ENCODE measurements at regions not wholly inside any gene's neighbourhood (a gene's known extent, or its start where the extent isn't known, plus 50 kb on each side); places are given as distances from the start of the nearest gene placed in this dataset.

GRCh38 chr9:27750566-27750965, 177.3 kb upstream of the C9orf72 start:
- DNase-seq (ENCODE audit: low spot score) = no peak

GRCh38 chr9:27752069-27752468, 178.8 kb upstream of the C9orf72 start:
- no peak for DNase-seq (ENCODE audit: low spot score)

- no peak for DNase-seq (ENCODE audit: low spot score)
Observed at GRCh38 chr9:27755846-27756245, 182.6 kb upstream of the C9orf72 start.

GRCh38 chr9:27756418-27756817, 183.1 kb upstream of the C9orf72 start:
- no peak for DNase-seq (ENCODE audit: low spot score)

GRCh38 chr9:27763831-27764230, 190.6 kb upstream of the C9orf72 start:
- no peak for DNase-seq (ENCODE audit: low spot score)

- no peak for DNase-seq (ENCODE audit: low spot score)
Observed at GRCh38 chr9:27765266-27766072, 192.2 kb upstream of the C9orf72 start.

- DNase-seq (ENCODE audit: low spot score) = no peak
Observed at GRCh38 chr9:27766073-27766835, 193.0 kb upstream of the C9orf72 start.

- DNase-seq (ENCODE audit: low spot score) = no peak
Observed at GRCh38 chr9:27768781-27769180, 195.5 kb upstream of the C9orf72 start.

GRCh38 chr9:27770541-27770940, 197.3 kb upstream of the C9orf72 start:
- no peak for DNase-seq (ENCODE audit: low spot score)

GRCh38 chr9:27771803-27772545, 198.7 kb upstream of the C9orf72 start:
- DNase-seq (ENCODE audit: low spot score) = no peak

GRCh38 chr9:27784847-27785713, 211.8 kb upstream of the C9orf72 start:
- no peak for DNase-seq (ENCODE audit: low spot score)

GRCh38 chr9:27785714-27786100, 212.4 kb upstream of the C9orf72 start:
- DNase-seq (ENCODE audit: low spot score) = no peak

- no peak for DNase-seq (ENCODE audit: low spot score)
Observed at GRCh38 chr9:27787891-27788290, 214.6 kb upstream of the C9orf72 start.

- no peak for DNase-seq (ENCODE audit: low spot score)
Observed at GRCh38 chr9:27791311-27791710, 218.0 kb upstream of the C9orf72 start.

GRCh38 chr9:27792971-27793689, 219.8 kb upstream of the C9orf72 start:
- no peak for DNase-seq (ENCODE audit: low spot score)

- no peak for DNase-seq (ENCODE audit: low spot score)
Observed at GRCh38 chr9:27799326-27799725, 226.0 kb upstream of the C9orf72 start.

- no peak for DNase-seq (ENCODE audit: low spot score)
Observed at GRCh38 chr9:27800159-27800558, 226.9 kb upstream of the C9orf72 start.

GRCh38 chr9:27800692-27801370, 227.6 kb upstream of the C9orf72 start:
- DNase-seq (ENCODE audit: low spot score) = no peak

- no peak for DNase-seq (ENCODE audit: low spot score)
Observed at GRCh38 chr9:27801545-27801944, 228.3 kb upstream of the C9orf72 start.

GRCh38 chr9:27802418-27802817, 229.1 kb upstream of the C9orf72 start:
- DNase-seq (ENCODE audit: low spot score) = no peak

All from AG08396 (cell line).